WTC11 (cell line): ENCODE measurements at regions not wholly inside any gene's neighbourhood (a gene's known extent, or its start where the extent isn't known, plus 50 kb on each side); places are given as distances from the start of the nearest gene placed in this dataset.

Source experiments
- ATAC-seq: fragments of 200-7000 bp; cut with Tn5 transposase; 2 replicates; pipeline ENCODE4 v1.10.0; 2021; ENCODE audit warnings: mild to moderate bottlenecking, moderate library complexity
- CTCF ChIA-PET: fragments of 300-600 bp; sonication (Branson Sonifier 250); formaldehyde crosslinking; loops from one replicate; lab custom pipeline; 2021; ENCODE audit warnings: antibody characterized with exemption; lab: Charles Lee
- POLR2A ChIA-PET: fragments of 350-600 bp; sonication (Branson Sonifier 250); formaldehyde crosslinking; loops from one replicate; lab custom pipeline; 2021; ENCODE audit warnings: antibody characterized with exemption; lab: Charles Lee
- DNase-seq: peaks from one replicate; pipeline ENCODE4 v3.0.0; 2021; ENCODE audit warnings: low spot score
- H3K27ac Mint-ChIP-seq: 2 replicates; pipeline ENCODE4 v1.8.0; 2021; ENCODE audit warnings: mixed read lengths
- H3K27me3 Mint-ChIP-seq: 2 replicates; pipeline ENCODE4 v1.8.0; 2021; ENCODE audit warnings: low read depth, mild to moderate bottlenecking, moderate library complexity, mixed read lengths
- H3K36me3 Mint-ChIP-seq: 2 replicates; pipeline ENCODE4 v1.8.0; 2021; ENCODE audit warnings: mixed read lengths
- H3K4me1 Mint-ChIP-seq: 2 replicates; pipeline ENCODE4 v1.8.0; 2022; ENCODE audit warnings: mixed read lengths
- H3K4me3 Mint-ChIP-seq: 2 replicates; pipeline ENCODE4 v1.8.0; 2021; ENCODE audit warnings: mild to moderate bottlenecking, moderate library complexity, mixed read lengths
- H3K9me3 Mint-ChIP-seq: 2 replicates; pipeline ENCODE4 v1.8.0; 2021; ENCODE audit warnings: mixed read lengths
- FOXJ3 ChIP-seq: sonication (generic); formaldehyde crosslinking; IDR thresholded peaks from 2 replicates; pipeline ENCODE4 v1.9.0; 2021; ENCODE audit warnings: missing genetic modification reagents, mild to moderate bottlenecking, borderline replicate concordance
- FOXK1 ChIP-seq: sonication (generic); formaldehyde crosslinking; IDR thresholded peaks from 2 replicates; pipeline ENCODE4 v1.8.0; 2022; ENCODE audit warnings: mild to moderate bottlenecking, moderate library complexity, missing genetic modification reagents
- GRHL2 ChIP-seq: fragments of 250-450 bp; sonication (Bioruptor Pico); IDR thresholded peaks from 2 replicates; pipeline ENCODE4 v1.8.0; 2022; ENCODE audit warnings: mild to moderate bottlenecking, moderate library complexity; ENCODE audit not compliant: insufficient replicate concordance, severe bottlenecking
- JAZF1 ChIP-seq: fragments of 250-450 bp; sonication (Bioruptor Pico); IDR thresholded peaks from 2 replicates; pipeline ENCODE4 v1.9.0; 2021; ENCODE audit warnings: moderate library complexity, mild to moderate bottlenecking, inconsistent platforms
- MXD4 ChIP-seq: fragments of 250-450 bp; sonication (Bioruptor Pico); IDR thresholded peaks from 2 replicates; pipeline ENCODE4 v1.8.0; 2021; ENCODE audit warnings: mild to moderate bottlenecking, moderate library complexity, borderline replicate concordance
- NR3C1 ChIP-seq: sonication (generic); formaldehyde crosslinking; conservative IDR thresholded peaks from 2 replicates; pipeline ENCODE4 v1.8.1; 2023; ENCODE audit warnings: low read depth, mild to moderate bottlenecking, missing genetic modification reagents
- RELA ChIP-seq: sonication (generic); formaldehyde crosslinking; IDR thresholded peaks from 2 replicates; pipeline ENCODE4 v1.8.1; 2022; ENCODE audit warnings: missing genetic modification reagents, mild to moderate bottlenecking, borderline replicate concordance
- SP1 ChIP-seq: sonication (generic); formaldehyde crosslinking; conservative IDR thresholded peaks from 2 replicates; pipeline ENCODE4 v1.8.1; 2022; ENCODE audit warnings: missing genetic modification reagents
- ZNF317 ChIP-seq: sonication (generic); formaldehyde crosslinking; IDR thresholded peaks from 2 replicates; pipeline ENCODE4 v1.8.1; 2023; ENCODE audit warnings: low read depth, mild to moderate bottlenecking, moderate library complexity, missing genetic modification reagents, borderline replicate concordance
- ZNF396 ChIP-seq: fragments of 250-450 bp; sonication (Bioruptor Pico); IDR thresholded peaks from 2 replicates; pipeline ENCODE4 v1.8.0; 2021; ENCODE audit warnings: mild to moderate bottlenecking, moderate library complexity, borderline replicate concordance
- TF ChIP-seq, protein P1 (sequence below): sonication (generic); formaldehyde crosslinking; IDR thresholded peaks from 2 replicates; pipeline ENCODE4 v1.8.0; 2022; ENCODE audit warnings: mild to moderate bottlenecking, missing genetic modification reagents
- TF ChIP-seq, protein P2 (sequence below): sonication (generic); formaldehyde crosslinking; IDR thresholded peaks from 2 replicates; pipeline ENCODE4 v1.8.0; 2022; ENCODE audit warnings: mild to moderate bottlenecking, missing genetic modification reagents
- TF ChIP-seq, protein P3 (sequence below): fragments of 250-450 bp; sonication (Bioruptor Pico); conservative IDR thresholded peaks from 2 replicates; pipeline ENCODE4 v1.9.0; 2021; ENCODE audit warnings: mild to moderate bottlenecking
- TF ChIP-seq, protein P4 (sequence below): fragments of 250-450 bp; sonication (Bioruptor Pico); IDR thresholded peaks from 2 replicates; pipeline ENCODE4 v1.9.0; 2021; ENCODE audit warnings: mild to moderate bottlenecking
- TF ChIP-seq, protein P5 (sequence below): fragments of 250-450 bp; sonication (Bioruptor Pico); IDR thresholded peaks from 2 replicates; pipeline ENCODE4 v2.1.2; 2022; ENCODE audit warnings: mild to moderate bottlenecking, moderate library complexity
- TF ChIP-seq, protein P6 (sequence below): sonication (generic); formaldehyde crosslinking; IDR thresholded peaks from 2 replicates; pipeline ENCODE4 v1.8.1; 2023; ENCODE audit warnings: mild to moderate bottlenecking, missing genetic modification reagents, moderate library complexity
- TF ChIP-seq, protein P7 (sequence below): sonication (generic); formaldehyde crosslinking; IDR thresholded peaks from 2 replicates; pipeline ENCODE4 v1.8.1; 2023; ENCODE audit warnings: mild to moderate bottlenecking, missing genetic modification reagents
- TF ChIP-seq, protein P8 (sequence below): sonication (generic); formaldehyde crosslinking; IDR thresholded peaks from 2 replicates; pipeline ENCODE4 v1.8.0; 2023; ENCODE audit warnings: mild to moderate bottlenecking, missing genetic modification reagents
- TF ChIP-seq, protein P9 (sequence below): fragments of 250-450 bp; sonication (Bioruptor Pico); IDR thresholded peaks from 2 replicates; pipeline ENCODE4 v1.9.0; 2021; ENCODE audit warnings: mild to moderate bottlenecking
- TF ChIP-seq, protein P10 (sequence below): sonication (generic); formaldehyde crosslinking; IDR thresholded peaks from 2 replicates; pipeline ENCODE4 v1.8.1; 2022; ENCODE audit warnings: low read depth, missing genetic modification reagents, borderline replicate concordance

DNA sequence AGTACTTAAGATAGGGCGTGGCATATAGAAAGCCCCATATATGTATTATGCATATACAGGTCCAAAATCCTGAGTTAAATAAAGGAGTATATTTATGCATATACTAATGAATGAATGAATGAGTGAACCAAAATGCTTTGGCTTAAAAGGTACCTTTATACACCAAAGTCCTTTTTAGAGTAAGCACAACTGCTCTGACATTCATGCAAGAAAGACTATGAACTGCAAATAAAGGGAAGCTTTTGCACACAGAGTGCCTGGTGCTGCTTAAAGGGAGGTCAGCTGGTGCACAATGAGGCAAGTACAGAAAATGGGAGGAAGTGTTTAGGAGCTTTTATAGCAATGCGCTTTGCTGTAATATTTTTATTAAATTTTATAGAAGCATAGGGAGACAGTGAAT is 214.0 kb downstream of the KLF13 start (continued):
- TF ChIP-seq FOXJ3 (CRISPR knock-in tag), result no peak
- TF ChIP-seq, protein P1, sequence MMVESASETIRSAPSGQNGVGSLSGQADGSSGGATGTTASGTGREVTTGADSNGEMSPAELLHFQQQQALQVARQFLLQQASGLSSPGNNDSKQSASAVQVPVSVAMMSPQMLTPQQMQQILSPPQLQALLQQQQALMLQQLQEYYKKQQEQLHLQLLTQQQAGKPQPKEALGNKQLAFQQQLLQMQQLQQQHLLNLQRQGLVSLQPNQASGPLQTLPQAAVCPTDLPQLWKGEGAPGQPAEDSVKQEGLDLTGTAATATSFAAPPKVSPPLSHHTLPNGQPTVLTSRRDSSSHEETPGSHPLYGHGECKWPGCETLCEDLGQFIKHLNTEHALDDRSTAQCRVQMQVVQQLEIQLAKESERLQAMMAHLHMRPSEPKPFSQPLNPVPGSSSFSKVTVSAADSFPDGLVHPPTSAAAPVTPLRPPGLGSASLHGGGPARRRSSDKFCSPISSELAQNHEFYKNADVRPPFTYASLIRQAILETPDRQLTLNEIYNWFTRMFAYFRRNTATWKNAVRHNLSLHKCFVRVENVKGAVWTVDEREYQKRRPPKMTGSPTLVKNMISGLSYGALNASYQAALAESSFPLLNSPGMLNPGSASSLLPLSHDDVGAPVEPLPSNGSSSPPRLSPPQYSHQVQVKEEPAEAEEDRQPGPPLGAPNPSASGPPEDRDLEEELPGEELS (CRISPR knock-in tag), result no peak
- no peak for TF ChIP-seq MXD4 (CRISPR knock-in tag)
- TF ChIP-seq FOXK1 (CRISPR knock-in tag), result no peak
- TF ChIP-seq, protein P2, sequence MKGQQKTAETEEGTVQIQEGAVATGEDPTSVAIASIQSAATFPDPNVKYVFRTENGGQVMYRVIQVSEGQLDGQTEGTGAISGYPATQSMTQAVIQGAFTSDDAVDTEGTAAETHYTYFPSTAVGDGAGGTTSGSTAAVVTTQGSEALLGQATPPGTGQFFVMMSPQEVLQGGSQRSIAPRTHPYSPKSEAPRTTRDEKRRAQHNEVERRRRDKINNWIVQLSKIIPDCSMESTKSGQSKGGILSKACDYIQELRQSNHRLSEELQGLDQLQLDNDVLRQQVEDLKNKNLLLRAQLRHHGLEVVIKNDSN (CRISPR knock-in tag), result no peak
- TF ChIP-seq, protein P3, sequence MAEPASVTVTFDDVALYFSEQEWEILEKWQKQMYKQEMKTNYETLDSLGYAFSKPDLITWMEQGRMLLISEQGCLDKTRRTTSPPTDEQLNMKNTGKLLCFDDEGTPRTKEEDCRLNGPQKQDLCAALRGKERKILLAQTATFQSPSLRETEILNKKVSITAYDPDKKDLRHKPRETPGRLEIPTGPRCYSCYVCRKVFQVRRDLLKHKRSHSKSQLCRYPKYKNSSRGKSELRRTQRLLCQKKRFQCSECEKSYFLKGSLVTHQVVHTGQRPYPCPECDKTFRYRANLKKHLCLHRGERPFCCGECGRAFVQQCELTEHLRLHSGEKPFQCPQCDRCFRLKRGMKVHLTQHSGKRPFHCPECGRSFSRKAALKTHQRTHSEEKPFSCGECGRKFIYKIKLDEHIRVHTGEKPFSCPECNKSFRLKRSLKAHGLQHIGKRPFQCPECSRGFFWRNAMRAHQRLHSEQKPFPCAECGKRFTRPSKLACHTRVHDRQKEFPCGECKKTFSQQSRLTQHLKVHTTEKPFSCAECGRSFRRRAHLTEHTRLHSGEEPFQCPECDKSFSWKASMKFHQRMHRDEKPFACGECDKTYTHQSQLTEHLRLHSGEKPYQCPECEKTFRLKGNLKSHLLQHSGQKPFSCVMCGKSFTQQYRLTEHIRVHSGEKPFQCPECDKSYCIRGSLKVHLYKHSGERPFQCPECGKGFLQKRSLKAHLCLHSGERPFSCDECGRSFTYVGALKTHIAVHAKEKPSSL (CRISPR knock-in tag), result no peak
- TF ChIP-seq, protein P4, sequence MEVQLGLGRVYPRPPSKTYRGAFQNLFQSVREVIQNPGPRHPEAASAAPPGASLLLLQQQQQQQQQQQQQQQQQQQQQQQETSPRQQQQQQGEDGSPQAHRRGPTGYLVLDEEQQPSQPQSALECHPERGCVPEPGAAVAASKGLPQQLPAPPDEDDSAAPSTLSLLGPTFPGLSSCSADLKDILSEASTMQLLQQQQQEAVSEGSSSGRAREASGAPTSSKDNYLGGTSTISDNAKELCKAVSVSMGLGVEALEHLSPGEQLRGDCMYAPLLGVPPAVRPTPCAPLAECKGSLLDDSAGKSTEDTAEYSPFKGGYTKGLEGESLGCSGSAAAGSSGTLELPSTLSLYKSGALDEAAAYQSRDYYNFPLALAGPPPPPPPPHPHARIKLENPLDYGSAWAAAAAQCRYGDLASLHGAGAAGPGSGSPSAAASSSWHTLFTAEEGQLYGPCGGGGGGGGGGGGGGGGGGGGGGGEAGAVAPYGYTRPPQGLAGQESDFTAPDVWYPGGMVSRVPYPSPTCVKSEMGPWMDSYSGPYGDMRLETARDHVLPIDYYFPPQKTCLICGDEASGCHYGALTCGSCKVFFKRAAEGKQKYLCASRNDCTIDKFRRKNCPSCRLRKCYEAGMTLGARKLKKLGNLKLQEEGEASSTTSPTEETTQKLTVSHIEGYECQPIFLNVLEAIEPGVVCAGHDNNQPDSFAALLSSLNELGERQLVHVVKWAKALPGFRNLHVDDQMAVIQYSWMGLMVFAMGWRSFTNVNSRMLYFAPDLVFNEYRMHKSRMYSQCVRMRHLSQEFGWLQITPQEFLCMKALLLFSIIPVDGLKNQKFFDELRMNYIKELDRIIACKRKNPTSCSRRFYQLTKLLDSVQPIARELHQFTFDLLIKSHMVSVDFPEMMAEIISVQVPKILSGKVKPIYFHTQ, result no peak

DNA sequence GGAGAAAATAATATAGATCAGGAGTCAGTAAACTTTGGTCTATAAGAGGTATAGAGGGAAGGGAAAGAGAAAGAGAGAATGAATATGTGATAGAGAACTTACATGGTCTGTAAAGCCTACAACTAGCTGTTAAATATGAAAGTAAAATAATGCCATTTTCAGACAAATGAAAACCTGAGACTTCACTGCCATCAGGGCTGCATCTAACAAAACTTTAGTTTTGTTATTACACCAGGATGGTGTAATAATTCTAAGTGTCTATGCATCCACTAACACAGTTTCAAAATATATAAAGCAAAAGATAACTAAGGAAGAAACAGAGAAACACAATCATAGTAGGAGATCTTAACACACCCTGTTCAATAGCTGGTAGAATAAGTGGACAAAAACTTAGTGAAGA is 217.7 kb downstream of the KLF13 start:
- no peaks in the 10 kb centered on the region for H3K36me3 Mint-ChIP-seq
- no peak for DNase-seq
- no peak for ATAC-seq
- H3K4me1 Mint-ChIP-seq, result peaks cover 5% of the 10 kb centered on the region; the same call in 1 of the 2 replicates
- H3K27me3 Mint-ChIP-seq, result no peaks in the 10 kb centered on the region
- TF ChIP-seq ZNF396 (no peak), GRHL2 (CRISPR knock-in tag) (no peak), ZNF317 (CRISPR knock-in tag) (no peak), RELA (CRISPR knock-in tag) (no peak), NR3C1 (CRISPR knock-in tag) (no peak), JAZF1 (CRISPR knock-in tag) (no peak), SP1 (CRISPR knock-in tag) (no peak)
- TF ChIP-seq, protein P5, sequence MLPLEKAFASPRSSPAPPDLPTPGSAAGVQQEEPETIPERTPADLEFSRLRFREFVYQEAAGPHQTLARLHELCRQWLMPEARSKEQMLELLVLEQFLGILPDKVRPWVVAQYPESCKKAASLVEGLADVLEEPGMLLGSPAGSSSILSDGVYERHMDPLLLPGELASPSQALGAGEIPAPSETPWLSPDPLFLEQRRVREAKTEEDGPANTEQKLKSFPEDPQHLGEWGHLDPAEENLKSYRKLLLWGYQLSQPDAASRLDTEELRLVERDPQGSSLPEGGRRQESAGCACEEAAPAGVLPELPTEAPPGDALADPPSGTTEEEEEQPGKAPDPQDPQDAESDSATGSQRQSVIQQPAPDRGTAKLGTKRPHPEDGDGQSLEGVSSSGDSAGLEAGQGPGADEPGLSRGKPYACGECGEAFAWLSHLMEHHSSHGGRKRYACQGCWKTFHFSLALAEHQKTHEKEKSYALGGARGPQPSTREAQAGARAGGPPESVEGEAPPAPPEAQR (CRISPR knock-in tag), result no peak
- TF ChIP-seq, protein P6, sequence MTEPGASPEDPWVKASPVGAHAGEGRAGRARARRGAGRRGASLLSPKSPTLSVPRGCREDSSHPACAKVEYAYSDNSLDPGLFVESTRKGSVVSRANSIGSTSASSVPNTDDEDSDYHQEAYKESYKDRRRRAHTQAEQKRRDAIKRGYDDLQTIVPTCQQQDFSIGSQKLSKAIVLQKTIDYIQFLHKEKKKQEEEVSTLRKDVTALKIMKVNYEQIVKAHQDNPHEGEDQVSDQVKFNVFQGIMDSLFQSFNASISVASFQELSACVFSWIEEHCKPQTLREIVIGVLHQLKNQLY (CRISPR knock-in tag), result no peak
- TF ChIP-seq, protein P7, sequence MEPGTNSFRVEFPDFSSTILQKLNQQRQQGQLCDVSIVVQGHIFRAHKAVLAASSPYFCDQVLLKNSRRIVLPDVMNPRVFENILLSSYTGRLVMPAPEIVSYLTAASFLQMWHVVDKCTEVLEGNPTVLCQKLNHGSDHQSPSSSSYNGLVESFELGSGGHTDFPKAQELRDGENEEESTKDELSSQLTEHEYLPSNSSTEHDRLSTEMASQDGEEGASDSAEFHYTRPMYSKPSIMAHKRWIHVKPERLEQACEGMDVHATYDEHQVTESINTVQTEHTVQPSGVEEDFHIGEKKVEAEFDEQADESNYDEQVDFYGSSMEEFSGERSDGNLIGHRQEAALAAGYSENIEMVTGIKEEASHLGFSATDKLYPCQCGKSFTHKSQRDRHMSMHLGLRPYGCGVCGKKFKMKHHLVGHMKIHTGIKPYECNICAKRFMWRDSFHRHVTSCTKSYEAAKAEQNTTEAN, result no peak
- TF ChIP-seq, protein P8, sequence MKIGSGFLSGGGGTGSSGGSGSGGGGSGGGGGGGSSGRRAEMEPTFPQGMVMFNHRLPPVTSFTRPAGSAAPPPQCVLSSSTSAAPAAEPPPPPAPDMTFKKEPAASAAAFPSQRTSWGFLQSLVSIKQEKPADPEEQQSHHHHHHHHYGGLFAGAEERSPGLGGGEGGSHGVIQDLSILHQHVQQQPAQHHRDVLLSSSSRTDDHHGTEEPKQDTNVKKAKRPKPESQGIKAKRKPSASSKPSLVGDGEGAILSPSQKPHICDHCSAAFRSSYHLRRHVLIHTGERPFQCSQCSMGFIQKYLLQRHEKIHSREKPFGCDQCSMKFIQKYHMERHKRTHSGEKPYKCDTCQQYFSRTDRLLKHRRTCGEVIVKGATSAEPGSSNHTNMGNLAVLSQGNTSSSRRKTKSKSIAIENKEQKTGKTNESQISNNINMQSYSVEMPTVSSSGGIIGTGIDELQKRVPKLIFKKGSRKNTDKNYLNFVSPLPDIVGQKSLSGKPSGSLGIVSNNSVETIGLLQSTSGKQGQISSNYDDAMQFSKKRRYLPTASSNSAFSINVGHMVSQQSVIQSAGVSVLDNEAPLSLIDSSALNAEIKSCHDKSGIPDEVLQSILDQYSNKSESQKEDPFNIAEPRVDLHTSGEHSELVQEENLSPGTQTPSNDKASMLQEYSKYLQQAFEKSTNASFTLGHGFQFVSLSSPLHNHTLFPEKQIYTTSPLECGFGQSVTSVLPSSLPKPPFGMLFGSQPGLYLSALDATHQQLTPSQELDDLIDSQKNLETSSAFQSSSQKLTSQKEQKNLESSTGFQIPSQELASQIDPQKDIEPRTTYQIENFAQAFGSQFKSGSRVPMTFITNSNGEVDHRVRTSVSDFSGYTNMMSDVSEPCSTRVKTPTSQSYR (CRISPR knock-in tag), result no peak
- TF ChIP-seq, protein P9, sequence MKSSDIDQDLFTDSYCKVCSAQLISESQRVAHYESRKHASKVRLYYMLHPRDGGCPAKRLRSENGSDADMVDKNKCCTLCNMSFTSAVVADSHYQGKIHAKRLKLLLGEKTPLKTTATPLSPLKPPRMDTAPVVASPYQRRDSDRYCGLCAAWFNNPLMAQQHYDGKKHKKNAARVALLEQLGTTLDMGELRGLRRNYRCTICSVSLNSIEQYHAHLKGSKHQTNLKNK (CRISPR knock-in tag), result no peak
- TF ChIP-seq, protein P10, sequence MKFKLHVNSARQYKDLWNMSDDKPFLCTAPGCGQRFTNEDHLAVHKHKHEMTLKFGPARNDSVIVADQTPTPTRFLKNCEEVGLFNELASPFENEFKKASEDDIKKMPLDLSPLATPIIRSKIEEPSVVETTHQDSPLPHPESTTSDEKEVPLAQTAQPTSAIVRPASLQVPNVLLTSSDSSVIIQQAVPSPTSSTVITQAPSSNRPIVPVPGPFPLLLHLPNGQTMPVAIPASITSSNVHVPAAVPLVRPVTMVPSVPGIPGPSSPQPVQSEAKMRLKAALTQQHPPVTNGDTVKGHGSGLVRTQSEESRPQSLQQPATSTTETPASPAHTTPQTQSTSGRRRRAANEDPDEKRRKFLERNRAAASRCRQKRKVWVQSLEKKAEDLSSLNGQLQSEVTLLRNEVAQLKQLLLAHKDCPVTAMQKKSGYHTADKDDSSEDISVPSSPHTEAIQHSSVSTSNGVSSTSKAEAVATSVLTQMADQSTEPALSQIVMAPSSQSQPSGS (CRISPR knock-in tag), result no peak
- POLR2A ChIA-PET, result no interaction called here
- H3K4me3 Mint-ChIP-seq, result no peak overlapping the region
- H3K27ac Mint-ChIP-seq, result no peak overlapping the region
- CTCF ChIA-PET, result no interaction called here
- H3K9me3 Mint-ChIP-seq, result no peaks in the 10 kb centered on the region
